ENCODE measurements at regions not wholly inside any gene's neighbourhood (a gene's known extent, or its start where the extent isn't known, plus 50 kb on each side); places are given as distances from the start of the nearest gene placed in this dataset.

- no peaks in the 10 kb centered on the region for H3K9me3 ChIP-seq (ENCODE audit: control insufficient read depth in 2 of 2, insufficient read depth in 1 of 2, low read length in 1 of 2)
- no peak overlapping the region for H3K4me3 ChIP-seq (ENCODE audit: low read length in 2 of 2)
- H3K4me1 ChIP-seq (ENCODE audit: control insufficient read depth in 2 of 2, insufficient read depth in 2 of 2, low read length in 2 of 2) = no peaks in the 10 kb centered on the region
- H3K27me3 ChIP-seq (ENCODE audit: control insufficient read depth in 2 of 2, insufficient read depth in 1 of 2, low read length in 1 of 2) = no peaks in the 10 kb centered on the region
- 94% methylated on average over 32 of the region's 32 CpGs for WGBS
- H3K36me3 ChIP-seq (ENCODE audit: control insufficient read depth in 2 of 2, insufficient read depth in 2 of 2, low read length in 1 of 2) = no peaks in the 10 kb centered on the region
- no peak for DNase-seq (ENCODE audit: low read depth in 6 of 9, low spot score in 9 of 9)
- H3K27ac ChIP-seq (ENCODE audit: low read depth in 1 of 2, low read length in 1 of 2) = no peak overlapping the region
Measured at GRCh38 chr16:86869288-86870022, 291.1 kb downstream of the FOXL1 start.

GRCh38 chr16:86870380-86870779, 292.0 kb downstream of the FOXL1 start:
- Histone ChIP-seq H3K36me3 (ENCODE audit: control insufficient read depth in 2 of 2, insufficient read depth in 2 of 2, low read length in 1 of 2) (no peaks in the 10 kb centered on the region), H3K27me3 (ENCODE audit: control insufficient read depth in 2 of 2, insufficient read depth in 1 of 2, low read length in 1 of 2) (no peaks in the 10 kb centered on the region), H3K27ac (ENCODE audit: low read depth in 1 of 2, low read length in 1 of 2) (no peak overlapping the region), H3K4me3 (ENCODE audit: low read length in 2 of 2) (no peak overlapping the region), H3K9me3 (ENCODE audit: control insufficient read depth in 2 of 2, insufficient read depth in 1 of 2, low read length in 1 of 2) (no peaks in the 10 kb centered on the region), H3K4me1 (ENCODE audit: control insufficient read depth in 2 of 2, insufficient read depth in 2 of 2, low read length in 2 of 2) (no peaks in the 10 kb centered on the region)
- no peak for DNase-seq (ENCODE audit: low read depth in 6 of 9, low spot score in 9 of 9)
- 95% methylated on average over 9 of the region's 9 CpGs for WGBS

DNA sequence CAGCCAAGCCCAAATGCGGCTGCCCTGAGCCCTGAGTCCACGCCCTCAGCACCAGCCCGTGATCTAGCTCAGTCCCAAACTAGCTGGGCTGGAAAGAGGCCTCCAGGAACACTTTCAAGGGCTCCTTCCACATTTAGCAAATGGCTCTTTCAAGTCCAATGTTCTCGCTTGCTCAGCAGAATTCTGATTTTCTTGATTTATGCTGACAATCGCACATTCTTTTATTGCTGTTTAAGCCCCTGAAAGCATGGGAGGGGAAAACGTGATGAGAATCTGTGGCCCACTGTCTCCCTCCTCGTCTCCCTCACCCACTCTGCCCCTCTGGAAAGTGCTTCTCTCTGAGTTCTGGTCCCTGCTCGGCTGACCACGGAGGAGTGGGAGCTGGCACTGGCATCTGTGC, 293.8 kb downstream of the FOXL1 start:
- Histone ChIP-seq H3K27ac (ENCODE audit: low read depth in 1 of 2, low read length in 1 of 2) (no peak overlapping the region), H3K9me3 (ENCODE audit: control insufficient read depth in 2 of 2, insufficient read depth in 1 of 2, low read length in 1 of 2) (no peaks in the 10 kb centered on the region), H3K4me3 (ENCODE audit: low read length in 2 of 2) (no peak overlapping the region), H3K4me1 (ENCODE audit: control insufficient read depth in 2 of 2, insufficient read depth in 2 of 2, low read length in 2 of 2) (no peaks in the 10 kb centered on the region), H3K36me3 (ENCODE audit: control insufficient read depth in 2 of 2, insufficient read depth in 2 of 2, low read length in 1 of 2) (no peaks in the 10 kb centered on the region), H3K27me3 (ENCODE audit: control insufficient read depth in 2 of 2, insufficient read depth in 1 of 2, low read length in 1 of 2) (no peaks in the 10 kb centered on the region)
- 91% methylated on average over 9 of the region's 9 CpGs for WGBS
- DNase-seq (ENCODE audit: low read depth in 6 of 9, low spot score in 9 of 9) = no peak

GRCh38 chr16:86872833-86873232, 294.5 kb downstream of the FOXL1 start:
- no peaks in the 10 kb centered on the region for H3K4me1 ChIP-seq (ENCODE audit: control insufficient read depth in 2 of 2, insufficient read depth in 2 of 2, low read length in 2 of 2)
- no peak for DNase-seq (ENCODE audit: low read depth in 6 of 9, low spot score in 9 of 9)
- no peak overlapping the region for H3K4me3 ChIP-seq (ENCODE audit: low read length in 2 of 2)
- no peaks in the 10 kb centered on the region for H3K36me3 ChIP-seq (ENCODE audit: control insufficient read depth in 2 of 2, insufficient read depth in 2 of 2, low read length in 1 of 2)
- no peak overlapping the region for H3K27ac ChIP-seq (ENCODE audit: low read depth in 1 of 2, low read length in 1 of 2)
- WGBS = 95% methylated on average over 8 of the region's 8 CpGs
- no peaks in the 10 kb centered on the region for H3K9me3 ChIP-seq (ENCODE audit: control insufficient read depth in 2 of 2, insufficient read depth in 1 of 2, low read length in 1 of 2)
- peaks cover 0 to 7% of the 10 kb centered on the region in 2 donors for H3K27me3 ChIP-seq (ENCODE audit: control insufficient read depth in 2 of 2, insufficient read depth in 1 of 2, low read length in 1 of 2)

DNA sequence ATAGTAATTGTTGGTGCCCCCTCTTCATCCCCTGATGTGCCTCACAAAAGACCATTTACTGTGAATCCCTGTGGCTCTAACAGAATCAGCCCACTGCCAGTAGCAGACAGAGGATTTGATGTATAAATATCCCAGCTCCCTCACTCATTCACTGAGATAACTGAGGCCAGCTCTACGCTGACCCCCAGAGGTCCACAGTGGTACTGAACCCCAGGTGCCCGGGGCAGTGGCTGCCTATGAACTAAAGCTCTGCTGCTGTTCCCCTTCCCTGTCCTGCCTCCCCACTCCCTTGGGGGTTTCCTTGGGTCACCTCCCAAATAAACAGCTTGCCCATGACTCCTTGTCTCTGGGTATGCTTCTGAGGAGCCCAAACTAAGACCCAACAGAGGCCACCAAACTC, 295.8 kb downstream of the FOXL1 start:
- peaks cover 0 to 7% of the 10 kb centered on the region in 2 donors for H3K4me1 ChIP-seq (ENCODE audit: control insufficient read depth in 2 of 2, insufficient read depth in 2 of 2, low read length in 2 of 2)
- no peak overlapping the region for H3K4me3 ChIP-seq (ENCODE audit: low read length in 2 of 2)
- H3K9me3 ChIP-seq (ENCODE audit: control insufficient read depth in 2 of 2, insufficient read depth in 1 of 2, low read length in 1 of 2) = no peaks in the 10 kb centered on the region
- peak in 1 of 9 donors; percentile 13 for DNase-seq (ENCODE audit: low read depth in 6 of 9, low spot score in 9 of 9)
- no peaks in the 10 kb centered on the region for H3K36me3 ChIP-seq (ENCODE audit: control insufficient read depth in 2 of 2, insufficient read depth in 2 of 2, low read length in 1 of 2)
- 69% methylated on average over 2 of the region's 2 CpGs for WGBS
- no peak overlapping the region for H3K27ac ChIP-seq (ENCODE audit: low read depth in 1 of 2, low read length in 1 of 2)
- peaks cover 1 to 19% of the 10 kb centered on the region in 2 donors for H3K27me3 ChIP-seq (ENCODE audit: control insufficient read depth in 2 of 2, insufficient read depth in 1 of 2, low read length in 1 of 2)

- H3K4me3 ChIP-seq (ENCODE audit: low read length in 2 of 2) = no peak overlapping the region
- DNase-seq (ENCODE audit: low read depth in 6 of 9, low spot score in 9 of 9) = no peak
- peaks cover 0 to 7% of the 10 kb centered on the region in 2 donors for H3K4me1 ChIP-seq (ENCODE audit: control insufficient read depth in 2 of 2, insufficient read depth in 2 of 2, low read length in 2 of 2)
- no peaks in the 10 kb centered on the region for H3K9me3 ChIP-seq (ENCODE audit: control insufficient read depth in 2 of 2, insufficient read depth in 1 of 2, low read length in 1 of 2)
- no peaks in the 10 kb centered on the region for H3K36me3 ChIP-seq (ENCODE audit: control insufficient read depth in 2 of 2, insufficient read depth in 2 of 2, low read length in 1 of 2)
- H3K27ac ChIP-seq (ENCODE audit: low read depth in 1 of 2, low read length in 1 of 2) = no peak overlapping the region
- H3K27me3 ChIP-seq (ENCODE audit: control insufficient read depth in 2 of 2, insufficient read depth in 1 of 2, low read length in 1 of 2) = peaks cover 3 to 30% of the 10 kb centered on the region in 2 donors
- WGBS = 95% methylated on average over 10 of the region's 10 CpGs
Measured at GRCh38 chr16:86876499-86876898, 298.1 kb downstream of the FOXL1 start.

DNA sequence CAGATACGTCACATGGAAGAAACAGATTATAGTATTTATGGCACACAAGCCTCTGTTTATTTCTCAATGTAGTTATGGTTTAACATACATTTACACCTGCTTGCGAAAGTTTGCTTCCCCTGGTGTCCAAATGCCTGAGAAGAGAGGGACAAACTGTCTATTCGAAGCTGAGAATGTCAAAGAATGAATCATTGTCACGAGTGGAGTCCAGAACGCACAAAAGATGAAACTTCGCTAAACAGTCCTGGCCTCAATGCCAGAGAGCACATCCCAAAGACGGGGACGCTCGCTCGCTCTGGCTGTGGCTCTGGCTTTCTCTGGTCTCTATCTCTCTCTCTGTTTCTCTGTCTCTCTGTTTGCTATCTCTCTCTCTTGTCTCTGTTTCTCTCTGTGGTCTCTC, 298.8 kb downstream of the FOXL1 start:
- no peak for DNase-seq (ENCODE audit: low read depth in 6 of 9, low spot score in 9 of 9)
- Histone ChIP-seq H3K4me1 (ENCODE audit: control insufficient read depth in 2 of 2, insufficient read depth in 2 of 2, low read length in 2 of 2) (peaks cover 0 to 10% of the 10 kb centered on the region in 2 donors), H3K36me3 (ENCODE audit: control insufficient read depth in 2 of 2, insufficient read depth in 2 of 2, low read length in 1 of 2) (no peaks in the 10 kb centered on the region), H3K9me3 (ENCODE audit: control insufficient read depth in 2 of 2, insufficient read depth in 1 of 2, low read length in 1 of 2) (no peaks in the 10 kb centered on the region), H3K27ac (ENCODE audit: low read depth in 1 of 2, low read length in 1 of 2) (no peak overlapping the region), H3K27me3 (ENCODE audit: control insufficient read depth in 2 of 2, insufficient read depth in 1 of 2, low read length in 1 of 2) (peaks cover 6 to 30% of the 10 kb centered on the region in 2 donors), H3K4me3 (ENCODE audit: low read length in 2 of 2) (no peak overlapping the region)
- WGBS = 89% methylated on average over 10 of the region's 10 CpGs

GRCh38 chr16:86877835-86878234, 299.5 kb downstream of the FOXL1 start:
- no peak for DNase-seq (ENCODE audit: low read depth in 6 of 9, low spot score in 9 of 9)
- Histone ChIP-seq H3K27ac (ENCODE audit: low read depth in 1 of 2, low read length in 1 of 2) (no peak overlapping the region), H3K27me3 (ENCODE audit: control insufficient read depth in 2 of 2, insufficient read depth in 1 of 2, low read length in 1 of 2) (peaks cover 6 to 32% of the 10 kb centered on the region in 2 donors), H3K36me3 (ENCODE audit: control insufficient read depth in 2 of 2, insufficient read depth in 2 of 2, low read length in 1 of 2) (no peaks in the 10 kb centered on the region), H3K9me3 (ENCODE audit: control insufficient read depth in 2 of 2, insufficient read depth in 1 of 2, low read length in 1 of 2) (no peaks in the 10 kb centered on the region), H3K4me3 (ENCODE audit: low read length in 2 of 2) (no peak overlapping the region), H3K4me1 (ENCODE audit: control insufficient read depth in 2 of 2, insufficient read depth in 2 of 2, low read length in 2 of 2) (peaks cover 0 to 15% of the 10 kb centered on the region in 2 donors)
- 46% methylated on average over 2 of the region's 2 CpGs for WGBS

DNA sequence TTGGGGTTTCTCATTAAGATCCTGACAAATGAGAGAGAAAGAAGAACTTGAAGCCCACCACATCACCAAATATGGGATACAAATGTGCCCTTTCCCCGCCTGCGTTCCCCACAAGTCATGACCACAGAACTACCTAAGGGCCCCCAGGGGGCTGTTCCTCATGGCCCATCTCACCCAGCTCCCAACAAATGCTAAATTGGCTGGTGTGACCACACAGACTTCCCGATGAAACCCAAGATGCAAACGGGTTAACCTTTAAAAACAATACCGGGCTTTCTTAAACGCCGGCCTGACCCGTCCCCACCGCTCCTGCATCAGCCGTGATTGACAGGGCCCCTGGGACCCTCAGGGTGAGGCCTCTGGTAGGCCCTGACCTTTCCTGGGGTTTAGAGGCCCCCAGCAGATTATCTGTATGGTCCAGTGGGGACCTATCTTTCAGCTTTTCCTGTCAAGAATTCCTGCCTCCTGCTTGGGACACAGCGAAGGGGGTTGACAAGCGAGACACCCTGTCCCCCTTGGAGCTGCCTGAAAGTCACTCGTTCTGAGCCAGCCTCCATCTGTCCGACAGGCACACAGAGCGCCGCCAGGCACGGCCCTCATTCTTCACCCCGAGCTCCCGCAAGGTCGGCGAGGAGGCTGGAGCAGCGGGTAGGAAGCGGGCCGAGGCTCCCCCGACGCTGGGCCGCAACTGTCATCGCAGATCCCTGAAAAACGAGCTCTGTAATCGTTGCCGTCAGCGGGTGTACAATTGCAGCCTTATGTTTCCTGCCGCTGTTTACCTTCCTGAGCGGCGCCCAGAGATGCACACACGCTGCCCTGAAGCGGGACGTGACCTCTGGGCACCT, 300.1 kb downstream of the FOXL1 start:
- DNase-seq (ENCODE audit: low read depth in 6 of 9, low spot score in 9 of 9) = no peak
- Histone ChIP-seq H3K9me3 (ENCODE audit: control insufficient read depth in 2 of 2, insufficient read depth in 1 of 2, low read length in 1 of 2) (no peaks in the 10 kb centered on the region), H3K36me3 (ENCODE audit: control insufficient read depth in 2 of 2, insufficient read depth in 2 of 2, low read length in 1 of 2) (no peaks in the 10 kb centered on the region), H3K4me1 (ENCODE audit: control insufficient read depth in 2 of 2, insufficient read depth in 2 of 2, low read length in 2 of 2) (peaks cover 0 to 17% of the 10 kb centered on the region in 2 donors), H3K4me3 (ENCODE audit: low read length in 2 of 2) (no peak overlapping the region), H3K27ac (ENCODE audit: low read depth in 1 of 2, low read length in 1 of 2) (no peak overlapping the region), H3K27me3 (ENCODE audit: control insufficient read depth in 2 of 2, insufficient read depth in 1 of 2, low read length in 1 of 2) (peaks cover 6 to 33% of the 10 kb centered on the region in 2 donors)
- 13% methylated on average over 38 of the region's 38 CpGs for WGBS

Measured in thymus (tissue), 11 donors.